Colonic mucosa (tissue), 4 donors: ENCODE measurements at regions not wholly inside any gene's neighbourhood (a gene's known extent, or its start where the extent isn't known, plus 50 kb on each side); places are given as distances from the start of the nearest gene placed in this dataset.

ENCODE experiments used
- DNase-seq: peaks from one replicate; pipeline ENCODE4 v3.0.0-alpha.2; 2020
- H3K27ac ChIP-seq: fragments of 200-600 bp; one replicate; pipeline ENCODE4 v1.8.0; 2021
- H3K27me3 ChIP-seq: fragments of 200-600 bp; one replicate; pipeline ENCODE4 v1.8.0; 2021
- H3K36me3 ChIP-seq: fragments of 200-600 bp; one replicate; pipeline ENCODE4 v1.8.0; 2021
- H3K4me1 ChIP-seq: fragments of 200-600 bp; one replicate; pipeline ENCODE4 v1.8.0; 2021; ENCODE audit warnings: mild to moderate bottlenecking
- H3K4me3 ChIP-seq: fragments of 200-600 bp; one replicate; pipeline ENCODE4 v1.8.0; 2021
- H3K9ac ChIP-seq, 2 donors: one replicate each; pipeline ENCODE4 v1.7.0; 2013; ENCODE audit warnings: control low read depth in 2 of 2, low read depth in 2 of 2, low read length in 2 of 2
- H3K9me3 ChIP-seq: fragments of 200-600 bp; one replicate; pipeline ENCODE4 v1.8.0; 2021
- CTCF ChIP-seq: fragments of 200-600 bp; IDR thresholded peaks from one replicate; pipeline ENCODE4 v1.8.0; 2022; ENCODE audit warnings: antibody characterized with exemption, mild to moderate bottlenecking
- intact Hi-C: fragments of 100-400 bp; cut with DNase I; formaldehyde crosslinking; loops from one replicate; pipeline ENCODE4 v1.14.1; 2022
- donor health status: healthy.
- donor health status: DM: no; HTN: no; CAD: no.
- donor health status: DM: no; HTN: no; CAD: no.

GRCh38 chr1:8146257-8146855 is 120.2 kb upstream of the ERRFI1 start:
- Histone ChIP-seq H3K9me3 (no peaks in the 10 kb centered on the region), H3K27ac (no peak overlapping the region), H3K36me3 (no peaks in the 10 kb centered on the region), H3K4me3 (no peak overlapping the region), H3K27me3 (no peaks in the 10 kb centered on the region), H3K9ac (no peak overlapping the region), H3K4me1 (no peaks in the 10 kb centered on the region)
- TF ChIP-seq CTCF: no peak
- intact Hi-C loops: no loop called here
- no peak for DNase-seq

GRCh38 chr1:8145545-8146202 is 119.6 kb upstream of the ERRFI1 start:
- Histone ChIP-seq H3K27ac (no peak overlapping the region), H3K9ac (no peak overlapping the region), H3K9me3 (no peaks in the 10 kb centered on the region), H3K4me3 (no peak overlapping the region), H3K4me1 (no peaks in the 10 kb centered on the region), H3K36me3 (no peaks in the 10 kb centered on the region), H3K27me3 (no peaks in the 10 kb centered on the region)
- intact Hi-C loops: no loop called here
- no peak for DNase-seq
- no peak for TF ChIP-seq CTCF

DNA sequence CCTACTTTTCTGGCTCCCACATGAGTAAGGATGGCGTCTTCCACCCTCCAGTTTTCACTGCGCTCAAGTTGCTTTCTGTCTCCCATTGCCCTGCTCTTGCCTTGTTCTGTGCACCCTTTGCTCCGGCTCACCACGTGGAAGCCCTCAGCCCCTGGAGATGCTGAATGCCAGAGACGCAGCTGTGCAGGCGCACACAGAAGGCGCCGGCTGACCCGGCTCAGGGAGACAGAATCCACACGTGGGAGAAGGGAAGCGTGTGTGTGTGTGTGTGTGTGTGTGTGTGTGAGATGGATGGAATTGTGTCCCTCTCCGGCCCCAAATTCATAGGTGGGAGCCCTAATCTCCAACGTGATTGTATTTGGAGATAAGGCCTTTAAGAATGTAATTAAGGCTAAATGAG is 118.2 kb upstream of the ERRFI1 start:
- intact Hi-C loops: no loop called here
- Histone ChIP-seq H3K9ac (no peak overlapping the region), H3K27me3 (no peaks in the 10 kb centered on the region), H3K36me3 (no peaks in the 10 kb centered on the region), H3K4me1 (no peaks in the 10 kb centered on the region), H3K9me3 (no peaks in the 10 kb centered on the region), H3K27ac (no peak overlapping the region), H3K4me3 (no peak overlapping the region)
- no peak for DNase-seq
- no peak for TF ChIP-seq CTCF

GRCh38 chr1:8142955-8143629 is 117.0 kb upstream of the ERRFI1 start:
- intact Hi-C loops: no loop called here
- no peaks in the 10 kb centered on the region for H3K4me1 ChIP-seq
- no peaks in the 10 kb centered on the region for H3K27me3 ChIP-seq
- no peak overlapping the region for H3K9ac ChIP-seq
- no peaks in the 10 kb centered on the region for H3K9me3 ChIP-seq
- no peaks in the 10 kb centered on the region for H3K36me3 ChIP-seq
- TF ChIP-seq CTCF: no peak
- H3K27ac ChIP-seq: no peak overlapping the region
- no peak for DNase-seq
- no peak overlapping the region for H3K4me3 ChIP-seq

- H3K4me1 ChIP-seq: no peaks in the 10 kb centered on the region
- no peak overlapping the region for H3K27ac ChIP-seq
- H3K27me3 ChIP-seq: no peaks in the 10 kb centered on the region
- no peak overlapping the region for H3K9ac ChIP-seq
- no peaks in the 10 kb centered on the region for H3K36me3 ChIP-seq
- H3K9me3 ChIP-seq: no peaks in the 10 kb centered on the region
- no peak overlapping the region for H3K4me3 ChIP-seq
- intact Hi-C loops: no loop called here
- no peak for TF ChIP-seq CTCF
- no peak for DNase-seq
These were observed 113.8 kb upstream of the ERRFI1 start for GRCh38 chr1:8139941-8140340.
